GM12878 (cell line): ENCODE measurements at regions not wholly inside any gene's neighbourhood (a gene's known extent, or its start where the extent isn't known, plus 50 kb on each side); places are given as distances from the start of the nearest gene placed in this dataset.

ENCODE experiments used
- ATAC-seq: fragments of 200-7000 bp; cut with Tn5 transposase; 3 replicates; pipeline ENCODE4 v1.9.1; 2020; ENCODE audit warnings: mild to moderate bottlenecking, moderate library complexity
- BruUV-seq: library from RNA; stranded (reverse); fragments of 400-500 nt; replicated peaks from 2 replicates; lab custom pipeline; 2021; lab: Mats Ljungman, UMichigan
- CTCF ChIA-PET: fragments of 300-600 bp; sonication (Branson Sonifier 250); formaldehyde crosslinking; extraction: SDS; loops from one replicate; lab custom pipeline; 2021; ENCODE audit warnings: inconsistent platforms; lab: Yijun Ruan, JAX
- POLR2A ChIA-PET: fragments of 350-600 bp; formaldehyde crosslinking; extraction: SDS; loops from one replicate; lab custom pipeline; 2021; ENCODE audit warnings: inconsistent platforms; lab: Charles Lee
- RAD21 ChIA-PET: fragments of 300-600 bp; sonication (Branson Sonifier 250); formaldehyde crosslinking; loops from one replicate; lab custom pipeline; 2023; ENCODE audit warnings: antibody characterized with exemption; ENCODE audit not compliant: unreplicated experiment; lab: Charles Lee
- SMC1A ChIA-PET: fragments of 300-600 bp; sonication (Branson Sonifier 250); formaldehyde crosslinking; loops from one replicate; lab custom pipeline; 2023; ENCODE audit not compliant: unreplicated experiment, uncharacterized antibody; lab: Charles Lee
- DNase-seq: peaks from one replicate; pipeline ENCODE4 v3.0.0-alpha.2; 2011; ENCODE audit warnings: low read depth, low spot score
- FAIRE-seq: peaks from 3 replicates; lab custom pipeline; 2011; peaks lifted over from hg19 to GRCh38; lab: Jason Lieb, UNC
- H2AFZ ChIP-seq: 2 replicates; pipeline ENCODE4 v1.6.0; 2011; ENCODE audit warnings: low read depth, low read length, control low read depth; ENCODE audit not compliant: control insufficient read depth
- H3K27ac ChIP-seq: 2 replicates; pipeline ENCODE4 v1.5.1; 2011; ENCODE audit warnings: control low read depth; ENCODE audit not compliant: control insufficient read depth, insufficient read depth
- H3K27me3 ChIP-seq, 2 experiments: replicated peaks in 1 of 2; 2 replicates each; pipeline versions ENCODE4 v1.6.0 to v1.6.1; 2011; ENCODE audit warnings: low read length in 1 of 2; ENCODE audit not compliant: control insufficient read depth in 2 of 2, insufficient read depth in 2 of 2
- H3K36me3 ChIP-seq, 2 experiments: 2 replicates each; pipeline ENCODE4 v1.5.1; 2011; ENCODE audit warnings: low read length in 1 of 2; ENCODE audit not compliant: control insufficient read depth in 2 of 2, insufficient read depth in 2 of 2
- H3K4me1 ChIP-seq: 2 replicates; pipeline ENCODE4 v1.6.1; 2011; ENCODE audit warnings: mild to moderate bottlenecking, low read length, moderate library complexity, mixed read lengths; ENCODE audit not compliant: control insufficient read depth, insufficient read depth
- H3K4me2 ChIP-seq: 2 replicates; pipeline ENCODE4 v1.6.0; 2011; ENCODE audit warnings: control low read depth; ENCODE audit not compliant: control insufficient read depth, insufficient read depth
- H3K4me3 ChIP-seq: fragments of 200-600 bp; sonication (generic); 2 replicates; pipeline ENCODE4 v1.5.1; 2016
- H3K79me2 ChIP-seq: 2 replicates; pipeline ENCODE4 v1.6.0; 2011; ENCODE audit warnings: low read length; ENCODE audit not compliant: control insufficient read depth, insufficient read depth
- H3K9ac ChIP-seq: 2 replicates; pipeline ENCODE4 v1.8.0; 2011; ENCODE audit warnings: low read length, control low read depth, mixed read lengths; ENCODE audit not compliant: control insufficient read depth, insufficient read depth
- H3K9me3 ChIP-seq: replicated peaks from 3 replicates; pipeline ENCODE4 v1.5.1; 2011; ENCODE audit warnings: mild to moderate bottlenecking, low read length; ENCODE audit not compliant: control insufficient read depth, insufficient read depth
- H4K20me1 ChIP-seq: 2 replicates; pipeline ENCODE4 v1.6.0; 2011; ENCODE audit not compliant: control insufficient read depth, insufficient read depth
- IKZF2 ChIP-seq, 2 experiments: fragments of 450-650 bp; IDR thresholded peaks; 2 replicates each; pipeline ENCODE4 v1.6.1; 2017; ENCODE audit warnings: mild to moderate bottlenecking in 2 of 2, moderate library complexity in 2 of 2
- NFXL1 ChIP-seq: fragments of 450-650 bp; IDR thresholded peaks from 2 replicates; pipeline ENCODE4 v1.6.1; 2017; ENCODE audit warnings: antibody characterized with exemption, mild to moderate bottlenecking, borderline replicate concordance
- WRNIP1 ChIP-seq: IDR thresholded peaks from 2 replicates; pipeline ENCODE4 v1.6.1; 2011; ENCODE audit warnings: low read depth, low read length, improper control_type of control experiment, borderline replicate concordance
- ZNF687 ChIP-seq: fragments of 450-650 bp; IDR thresholded peaks from 2 replicates; pipeline ENCODE4 v1.6.1; 2017; ENCODE audit warnings: mild to moderate bottlenecking, moderate library complexity
- WGBS: methylation state at CpG from one replicate; pipeline ENCODE4 v1.1.6; 2016; ENCODE audit warnings: low lambda C conversion rate; ENCODE audit not compliant: insufficient replicate concordance, insufficient coverage; ENCODE audit errors: missing lambda C conversion rate; 5-methylcytosine and 5-hydroxymethylcytosine counted together
- in situ Hi-C: fragments of 300-500 bp; cut with MboI; formaldehyde crosslinking; loops from 9 replicates; pipeline ENCODE4 v1.14.3; 2018; ENCODE audit warnings: mixed read lengths
- intact Hi-C: fragments of 100-400 bp; cut with micrococcal nuclease; formaldehyde crosslinking; loops from one replicate; pipeline ENCODE4 v1.14.2; 2022; ENCODE audit not compliant: unreplicated experiment

GRCh38 chr1:95517506-95517905 is 283.5 kb downstream of the RWDD3 start (continued):
- TF ChIP-seq ZNF687: no peak
- no peak for TF ChIP-seq WRNIP1
- no peak for TF ChIP-seq IKZF2 (IDR thresholded peaks at IDR 0.05)
- TF ChIP-seq, all 136 proteins: peak for 0

DNA sequence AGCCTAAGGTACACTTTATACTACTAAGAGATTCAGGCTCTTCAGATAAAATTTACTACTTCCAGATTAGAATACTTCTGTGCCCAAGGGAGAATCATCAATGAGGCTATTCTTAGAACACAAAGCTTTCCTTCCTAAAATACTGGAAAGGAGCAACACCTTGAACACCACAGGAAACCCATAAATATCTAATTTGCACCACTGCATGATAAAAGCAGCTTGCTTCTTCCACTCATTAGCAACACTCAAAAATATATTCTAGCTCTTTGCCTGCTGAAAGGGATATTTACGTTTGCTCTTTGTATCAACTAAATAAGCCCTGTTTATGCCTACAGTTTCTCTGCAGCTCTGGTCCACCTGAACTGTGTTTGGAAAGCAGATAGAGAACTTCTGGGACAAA is 284.3 kb downstream of the RWDD3 start:
- intact Hi-C loops: no loop called here
- no peaks in the 10 kb centered on the region for H4K20me1 ChIP-seq
- no peak for TF ChIP-seq NFXL1
- TF ChIP-seq, all 136 proteins: peak for 0
- no peak overlapping the region for H3K9ac ChIP-seq
- H3K9me3 ChIP-seq: no peaks in the 10 kb centered on the region
- WGBS: 0% methylated on average over 1 of the region's 1 CpG
- SMC1A ChIA-PET: no interaction called here
- H3K27me3 ChIP-seq: no peaks in the 10 kb centered on the region
- no peak for DNase-seq
- POLR2A ChIA-PET: interaction anchor here (0.5 kb wide), 1 partner anchor 1857 kb away, joined by 6 read pairs; no protein-coding TSS in a partner anchor
- ATAC-seq: no peak
- H3K79me2 ChIP-seq: no peaks in the 10 kb centered on the region
- H3K4me3 ChIP-seq: no peak overlapping the region
- no TSS peak for BruUV-seq
- H3K36me3 ChIP-seq: no peaks in the 10 kb centered on the region
- RAD21 ChIA-PET: no interaction called here
- CTCF ChIA-PET: interaction anchor here (0.7 kb wide), 1 partner anchor 14 kb away, joined by 4 read pairs; no protein-coding TSS in a partner anchor
- FAIRE-seq: no peak
- in situ Hi-C loops: no loop called here
- no peak overlapping the region for H3K4me2 ChIP-seq
- no peak overlapping the region for H2AFZ ChIP-seq
- no peak overlapping the region for H3K27ac ChIP-seq
- H3K4me1 ChIP-seq: no peaks in the 10 kb centered on the region
